ENCODE measurements at regions not wholly inside any gene's neighbourhood (a gene's known extent, or its start where the extent isn't known, plus 50 kb on each side); places are given as distances from the start of the nearest gene placed in this dataset.

DNA sequence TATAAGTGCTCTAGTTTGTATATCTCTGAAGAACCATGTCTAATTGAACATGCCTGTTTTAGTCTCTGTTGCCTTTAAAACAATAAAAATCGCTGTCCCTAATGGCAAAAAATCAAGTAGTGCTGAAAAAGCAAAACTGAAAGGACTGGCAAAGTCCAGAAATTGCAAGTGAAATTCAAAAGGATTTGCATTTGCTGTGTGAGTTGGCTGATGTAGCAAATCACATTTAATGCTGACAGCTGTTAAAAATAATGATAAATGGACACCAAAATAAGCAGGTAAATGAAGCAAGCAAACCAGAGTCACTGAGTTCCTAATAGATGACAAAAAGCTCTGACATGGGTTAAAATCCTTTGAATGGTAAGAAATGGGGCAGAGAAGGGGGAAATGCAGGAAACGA is 874.1 kb downstream of the GRM8 start:
- DNase-seq = no peak

DNA sequence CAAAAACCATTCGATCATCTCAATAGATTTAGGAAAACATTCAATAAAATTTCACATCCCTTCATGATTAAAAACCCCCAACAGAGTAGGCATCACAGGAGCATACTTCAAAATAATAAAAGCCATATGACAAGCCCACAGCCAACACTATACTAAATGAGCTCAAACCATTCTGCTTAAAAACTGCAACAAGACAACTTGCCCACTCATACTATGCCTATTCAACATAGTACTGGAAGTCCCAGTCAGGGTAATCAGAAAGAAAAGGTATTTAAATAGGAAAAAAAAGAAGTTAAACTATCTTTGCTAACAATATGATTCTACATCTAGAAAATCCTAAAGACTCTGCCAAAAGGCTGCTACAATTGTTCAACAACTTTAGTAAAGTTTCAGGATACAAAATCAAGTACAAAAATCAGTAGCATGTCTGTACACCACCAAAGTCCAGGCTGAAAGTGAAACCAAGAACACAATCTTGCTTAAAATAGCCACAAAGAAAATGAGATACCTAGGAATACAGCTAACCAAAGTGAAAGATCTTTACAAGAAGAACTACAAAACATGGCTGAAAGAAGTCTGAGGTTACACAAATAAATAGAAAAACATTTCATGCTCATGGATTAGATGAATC is 882.6 kb downstream of the GRM8 start:
- no peak for DNase-seq

DNA sequence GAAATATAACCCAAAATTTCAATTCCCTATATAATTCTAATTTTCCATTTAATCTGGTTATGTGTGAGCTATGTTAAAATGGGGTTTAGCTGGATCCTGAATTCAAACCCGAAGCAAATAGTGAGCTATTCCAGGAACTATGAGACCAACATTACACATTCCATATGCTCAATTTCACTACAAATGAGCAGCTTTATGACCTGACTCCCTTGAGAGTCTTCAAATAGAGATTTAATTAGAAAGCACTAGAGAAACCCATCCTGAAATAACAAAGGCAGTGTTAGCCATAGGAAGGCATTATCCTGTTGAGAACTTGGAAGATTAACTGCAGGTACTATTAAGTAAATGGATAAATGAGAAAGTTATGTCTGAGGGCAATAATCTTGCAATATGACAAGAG is 890.0 kb downstream of the GRM8 start:
- no peak for DNase-seq

- no peak for DNase-seq
Measured at GRCh38 chr7:126361183-126361582, 891.6 kb downstream of the GRM8 start.

DNA sequence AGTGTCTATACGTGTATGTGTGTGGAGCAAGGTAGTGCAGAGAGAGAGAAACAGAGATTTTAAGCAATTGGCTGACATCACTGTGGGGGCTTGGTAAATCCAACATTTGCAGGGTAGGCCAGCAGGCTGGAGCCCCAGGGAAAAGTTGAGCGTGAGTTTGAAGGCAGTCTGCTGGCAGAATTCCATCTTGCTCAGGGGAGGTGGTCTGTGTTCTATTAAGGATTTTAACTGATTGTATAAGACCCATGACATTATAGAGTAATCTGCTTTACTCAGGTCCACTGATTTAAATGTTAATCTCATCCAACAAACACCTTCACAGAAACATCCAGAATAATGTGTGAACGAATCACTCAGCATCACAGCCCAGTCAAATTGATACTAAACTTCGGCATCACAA is 912.9 kb downstream of the GRM8 start:
- DNase-seq = no peak

DNA sequence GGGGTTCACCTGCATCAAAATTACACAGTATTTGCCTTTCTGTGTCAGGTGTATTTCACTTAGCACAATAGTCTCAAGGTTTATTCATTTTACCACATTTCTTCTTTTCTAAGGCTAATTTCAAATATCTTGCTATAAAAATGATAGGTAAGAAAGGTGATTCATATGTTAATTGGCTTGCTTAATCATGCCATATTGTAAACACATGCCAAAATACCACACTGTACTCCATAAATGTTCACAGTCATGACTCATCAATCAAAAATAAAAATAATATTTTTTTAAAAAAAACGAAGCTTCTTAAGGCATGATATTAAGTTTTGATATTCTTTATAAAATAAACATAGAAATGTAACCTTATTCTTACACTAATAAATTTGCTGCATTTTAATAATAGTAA is 947.1 kb downstream of the GRM8 start:
- DNase-seq = no peak

GRCh38 chr7:126303926-126304325 is 948.8 kb downstream of the GRM8 start:
- DNase-seq = no peak

DNA sequence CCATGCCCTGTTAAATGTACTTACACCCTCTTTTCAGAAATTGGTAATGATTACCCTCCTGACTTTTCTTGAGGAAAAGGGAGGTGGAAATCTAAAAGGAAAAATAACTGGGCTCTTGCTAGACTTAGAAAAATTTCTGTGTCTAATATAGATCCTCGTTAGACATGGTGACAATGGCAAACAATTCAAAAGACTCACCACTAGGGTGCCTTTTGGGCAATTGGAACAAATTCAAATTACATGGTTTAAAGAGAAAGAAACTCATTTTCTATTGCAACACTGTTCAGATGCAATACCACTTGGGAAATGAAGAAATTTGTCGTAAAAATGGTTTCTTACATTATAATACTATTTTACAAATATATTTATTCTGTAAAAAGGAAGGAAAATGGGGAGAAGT is 950.1 kb downstream of the GRM8 start:
- no peak for DNase-seq

- no peak for DNase-seq
Measured at GRCh38 chr7:126286317-126286716, 966.4 kb downstream of the GRM8 start.

- DNase-seq = no peak
Measured at GRCh38 chr7:126236261-126236660, 1016.5 kb downstream of the GRM8 start.

GRCh38 chr7:126228356-126229061 is 1024.2 kb downstream of the GRM8 start:
- no peak for DNase-seq

GRCh38 chr7:126227643-126228042 is 1025.1 kb downstream of the GRM8 start:
- DNase-seq = no peak

DNA sequence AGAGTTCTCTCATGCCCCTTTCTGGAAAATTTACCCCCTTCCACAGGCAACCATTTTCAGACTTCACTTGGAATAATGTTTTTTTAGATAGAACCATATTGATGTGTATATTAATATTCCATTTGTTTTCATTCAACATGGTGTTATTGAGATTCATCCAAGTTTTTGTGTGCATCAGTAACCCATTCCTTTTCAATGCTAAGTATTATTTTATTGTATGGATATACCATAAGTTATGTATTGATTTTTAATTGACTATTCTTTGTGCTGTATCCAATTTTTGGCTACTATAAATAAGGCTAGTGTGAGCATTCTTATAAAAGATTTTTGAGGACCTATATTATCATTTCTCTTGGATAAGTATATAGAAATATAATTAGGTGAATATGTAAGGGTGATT is 1025.7 kb downstream of the GRM8 start:
- no peak for DNase-seq

DNA sequence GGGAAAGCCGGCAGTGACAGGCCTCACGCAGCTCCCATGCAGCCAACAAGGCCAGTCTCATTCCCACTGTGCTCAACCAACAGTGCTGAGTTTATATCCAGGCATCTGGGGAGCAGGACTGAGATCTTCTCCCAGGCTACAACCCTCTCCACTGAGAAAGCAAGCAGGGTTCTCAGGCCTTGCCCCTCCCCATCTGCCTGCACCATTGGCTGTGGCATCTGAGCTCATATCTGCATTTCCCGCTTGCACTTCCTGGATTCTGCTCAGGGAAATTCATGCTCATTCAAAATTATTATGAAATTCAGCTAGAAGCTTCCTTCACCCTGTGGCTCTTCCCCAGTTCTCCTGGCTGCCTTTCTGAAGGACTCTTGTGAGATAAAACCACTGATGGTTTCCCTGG is 1029.0 kb downstream of the GRM8 start:
- no peak for DNase-seq

DNA sequence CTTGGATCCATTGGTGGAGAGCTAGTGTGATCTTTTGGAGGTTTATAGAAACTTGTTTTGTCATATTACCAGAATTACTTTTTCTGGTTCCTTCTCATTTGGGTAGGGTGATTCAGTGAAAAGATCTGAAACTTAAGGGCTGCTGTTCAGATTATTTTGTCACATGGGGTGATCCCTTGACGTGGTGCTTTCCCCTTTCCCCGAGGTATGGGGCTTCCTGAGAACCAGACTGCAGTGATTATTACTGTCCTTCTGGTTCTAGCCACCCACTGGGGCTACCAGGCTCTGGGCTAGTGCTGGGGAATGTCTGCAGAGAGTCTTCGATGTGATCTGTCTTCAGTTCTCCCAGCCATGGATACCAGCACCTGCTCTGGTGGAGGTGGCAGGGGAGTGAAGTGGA is 1030.0 kb downstream of the GRM8 start:
- DNase-seq = no peak

DNA sequence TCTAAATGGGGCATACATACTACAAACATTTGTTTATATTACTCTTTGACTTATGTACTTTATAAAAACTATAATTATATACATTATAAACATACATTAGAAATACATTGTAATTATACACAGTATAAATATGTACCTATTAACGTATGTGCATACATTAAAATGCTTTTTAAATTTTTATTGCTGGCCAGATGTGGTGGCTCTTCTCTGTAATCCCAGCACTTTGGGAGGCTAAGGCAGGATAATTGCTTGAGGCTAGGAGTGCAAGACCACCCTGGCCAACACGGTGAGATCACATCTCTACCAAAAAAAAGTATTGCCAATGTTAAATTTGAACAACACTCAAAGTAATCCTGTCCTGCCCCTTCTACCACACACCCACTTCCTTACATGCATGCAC is 1037.0 kb downstream of the GRM8 start:
- DNase-seq = no peak

DNA sequence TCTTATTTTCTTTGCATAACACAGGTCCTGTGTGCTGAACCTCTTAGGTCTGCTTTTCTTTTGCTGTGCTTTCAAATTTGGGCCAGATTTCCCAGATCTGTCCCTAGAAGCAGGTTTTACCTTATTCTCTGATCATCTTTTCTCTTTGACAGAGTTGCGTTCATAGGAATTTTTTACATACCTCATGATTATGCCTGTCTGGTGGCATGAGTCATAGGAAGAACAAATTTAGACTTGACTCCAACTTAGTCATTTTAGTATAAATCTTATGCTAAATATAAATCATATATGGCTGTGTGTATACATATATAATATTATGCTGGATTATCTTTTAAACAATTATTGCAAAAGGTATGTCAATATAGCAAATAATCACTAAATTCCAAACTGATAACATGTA is 1038.9 kb downstream of the GRM8 start:
- no peak for DNase-seq

DNA sequence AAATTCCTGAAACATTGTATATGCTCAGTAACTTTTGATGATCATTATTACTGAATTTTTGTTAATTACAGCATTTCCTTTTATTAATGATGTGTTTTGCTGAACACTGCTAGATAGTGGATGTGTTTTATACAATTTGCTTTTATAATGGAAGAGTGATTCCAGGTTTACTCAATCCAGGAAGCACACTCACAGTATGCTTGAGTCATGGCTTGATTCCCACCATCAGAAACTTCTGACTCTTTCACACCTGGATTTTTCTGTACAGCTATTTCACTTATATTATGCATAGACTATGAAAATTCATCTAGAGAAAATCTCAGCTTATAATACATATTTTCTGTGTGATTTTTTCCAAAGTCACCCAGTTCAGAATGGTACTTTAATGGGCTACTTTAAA is 1040.9 kb downstream of the GRM8 start:
- no peak for DNase-seq

DNA sequence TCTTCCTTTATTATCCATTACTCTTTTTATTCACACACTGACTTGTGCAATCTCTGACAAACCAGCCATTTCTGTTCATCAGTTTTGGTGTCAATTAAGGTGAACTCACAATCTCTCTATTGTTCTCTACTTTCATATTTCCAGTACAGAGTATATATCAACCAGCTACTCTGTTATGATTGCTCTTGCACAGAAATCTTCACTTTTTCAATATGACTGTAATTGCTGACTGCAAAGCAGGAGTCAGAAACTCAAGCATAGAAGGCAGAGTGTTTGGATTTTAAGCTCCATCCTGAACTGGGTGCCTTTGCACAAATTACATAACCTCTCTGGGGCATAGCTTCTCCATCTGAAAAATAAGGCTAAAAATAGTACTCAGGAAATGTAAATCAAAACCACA is 1042.0 kb downstream of the GRM8 start:
- DNase-seq = no peak

DNA sequence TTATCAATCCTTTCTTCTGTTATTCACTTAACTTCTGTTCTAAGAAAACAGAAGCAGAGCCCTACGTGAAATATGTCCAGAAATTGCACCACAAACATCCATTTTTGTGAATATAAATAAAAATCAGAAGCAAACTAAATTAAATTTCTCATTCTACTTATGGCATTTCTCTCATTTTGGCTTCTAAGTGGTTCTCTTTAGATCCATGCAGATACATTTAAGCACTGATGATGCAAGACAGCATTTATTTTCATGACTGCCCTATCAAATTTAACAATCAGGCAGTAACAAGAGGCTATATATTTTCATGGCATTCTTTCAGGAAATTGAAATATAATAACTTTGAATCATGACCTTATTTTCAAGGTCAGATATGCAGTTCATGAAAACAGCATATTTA is 1049.6 kb downstream of the GRM8 start:
- no peak for DNase-seq

DNA sequence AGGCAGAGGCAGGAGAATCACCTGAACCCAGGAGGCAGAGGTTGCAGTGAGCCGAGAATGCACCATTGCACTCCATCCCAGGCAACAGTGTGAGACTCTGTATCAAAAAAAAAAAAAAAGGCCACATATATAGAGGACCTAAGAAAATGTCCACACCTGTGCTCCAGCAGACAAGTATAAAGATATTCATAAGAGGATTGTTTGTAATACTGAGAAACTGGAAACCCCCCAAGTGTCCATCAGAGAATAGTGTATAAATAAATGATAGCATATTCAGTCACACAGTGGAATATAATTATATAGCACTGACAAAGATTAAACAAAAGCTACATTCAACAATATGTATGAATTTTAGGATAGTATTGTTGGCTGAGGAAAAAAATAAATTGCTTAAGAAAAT is 1050.6 kb downstream of the GRM8 start:
- DNase-seq = no peak

DNA sequence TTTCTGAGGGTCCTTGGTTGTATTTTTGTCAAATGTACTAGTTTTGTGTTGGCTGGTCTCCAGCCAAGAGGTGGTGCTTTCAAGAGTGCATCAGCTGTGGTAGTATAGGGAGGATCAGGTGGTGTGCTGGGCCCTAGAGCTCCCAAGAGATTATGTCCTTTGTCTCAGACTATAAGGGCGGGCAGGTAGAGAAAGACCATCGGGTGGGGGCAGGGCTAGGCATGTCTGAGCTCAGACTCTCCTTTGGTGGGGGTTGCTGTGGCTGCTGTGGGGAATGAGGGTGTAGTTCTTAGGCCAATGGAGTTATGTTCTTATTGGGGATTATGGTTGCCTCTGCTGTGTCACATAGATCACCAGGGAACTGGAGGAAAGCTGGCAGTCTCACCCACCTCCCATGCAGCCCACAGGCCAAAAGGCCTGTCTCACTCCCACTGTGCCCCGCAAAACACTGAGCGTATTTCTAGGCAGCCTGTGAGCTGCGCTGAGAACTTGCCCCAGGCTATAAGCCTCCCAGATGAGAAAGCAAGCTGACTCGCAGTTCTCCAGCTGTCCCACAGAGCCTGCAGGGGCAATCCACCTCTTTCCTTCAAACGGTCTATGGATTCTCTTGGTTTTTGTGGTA is 1066.7 kb downstream of the GRM8 start:
- DNase-seq = no peak

DNA sequence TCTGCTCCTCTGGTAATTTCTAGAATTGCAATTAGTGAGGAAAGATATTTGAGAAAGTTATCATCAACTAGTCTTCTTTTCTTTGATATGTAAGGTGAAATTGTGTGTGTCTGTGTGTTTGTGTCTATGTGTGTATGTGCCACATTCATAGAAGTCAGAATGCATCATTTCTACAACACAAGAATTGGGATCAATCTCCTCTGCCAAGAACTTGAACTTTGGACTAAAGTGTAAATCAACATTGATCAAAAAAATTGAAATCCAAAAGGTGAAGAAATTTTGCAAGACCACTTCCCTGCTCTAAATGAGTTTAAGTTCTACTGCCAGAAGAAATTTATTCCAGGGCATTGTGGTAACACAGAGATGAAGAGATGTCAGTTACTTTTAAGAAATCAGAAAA is 1072.8 kb downstream of the GRM8 start:
- DNase-seq = no peak

DNA sequence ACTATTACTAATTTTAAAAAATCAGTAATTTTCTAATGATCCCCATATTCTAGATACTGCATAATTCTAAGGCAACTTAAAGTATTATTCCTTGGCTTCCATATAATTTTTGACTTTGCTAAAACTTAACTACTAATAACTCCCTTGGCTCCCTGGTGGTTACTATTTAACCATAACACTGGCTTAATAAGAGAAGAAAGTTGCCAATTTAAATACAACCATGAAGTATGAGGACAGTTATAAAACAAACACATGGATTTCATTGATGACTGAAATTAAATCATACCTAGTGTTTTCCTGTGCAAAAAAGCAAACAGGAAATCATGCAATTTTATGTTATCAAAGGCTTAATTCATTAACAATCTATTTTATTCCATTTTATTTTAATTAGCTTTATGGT is 1073.9 kb downstream of the GRM8 start:
- no peak for DNase-seq

DNA sequence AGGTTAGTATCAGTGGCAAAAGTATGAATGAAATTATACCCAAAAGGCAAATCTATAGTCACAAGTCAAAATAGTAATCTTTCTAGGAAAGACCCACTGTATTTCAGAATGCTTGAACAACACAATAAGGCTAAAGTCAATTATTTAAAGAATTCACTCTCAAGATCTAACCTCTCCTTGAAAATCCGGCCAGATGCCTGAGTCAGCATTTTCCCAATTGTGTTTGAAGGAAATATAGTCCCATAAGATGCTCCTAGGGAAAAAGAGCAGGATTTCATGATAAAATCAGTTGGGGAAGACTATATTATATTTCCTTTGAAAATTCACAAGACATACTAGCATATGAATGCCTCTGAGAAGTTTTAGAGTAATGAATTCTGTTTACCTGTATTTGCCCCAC is 1075.0 kb downstream of the GRM8 start:
- DNase-seq = no peak

All from inflammatory macrophage (primary cell).